ENCODE measurements at regions not wholly inside any gene's neighbourhood (a gene's known extent, or its start where the extent isn't known, plus 50 kb on each side); places are given as distances from the start of the nearest gene placed in this dataset.
"Not testable (repeated sequence)": the region's sequence is repeated elsewhere in the genome, so short reads cannot be mapped to it uniquely, and the experiment has no call there.

- DNase-seq = no peak
These were observed 100.3 kb upstream of the DOCK9 start for GRCh38 chr13:99078017-99078771.

GRCh38 chr13:99080131-99080530 lies 102.3 kb upstream of the DOCK9 start:
- no peak for DNase-seq

- DNase-seq = no peak
These were observed 106.1 kb upstream of the DOCK9 start for GRCh38 chr13:99083981-99084380.

- no peak for DNase-seq
These were observed 107.4 kb upstream of the DOCK9 start for GRCh38 chr13:99085139-99085807.

- no peak for DNase-seq
These were observed 108.0 kb upstream of the DOCK9 start for GRCh38 chr13:99085808-99086266.

GRCh38 chr13:99086267-99087097 lies 108.6 kb upstream of the DOCK9 start:
- peak; percentile 70 for DNase-seq

GRCh38 chr13:99087098-99087953 lies 109.5 kb upstream of the DOCK9 start:
- DNase-seq = peak; percentile 92

GRCh38 chr13:99087954-99088491 lies 110.2 kb upstream of the DOCK9 start:
- no peak for DNase-seq

GRCh38 chr13:99093997-99094396 lies 106.7 kb upstream of the UBAC2 start:
- DNase-seq = no peak

- not testable (repeated sequence) for DNase-seq
These were observed 98.8 kb upstream of the UBAC2 start for GRCh38 chr13:99101831-99102230.

- DNase-seq = no peak
These were observed 97.1 kb upstream of the UBAC2 start for GRCh38 chr13:99103536-99103935.

- DNase-seq = no peak
These were observed 96.3 kb upstream of the UBAC2 start for GRCh38 chr13:99104396-99104795.

GRCh38 chr13:99105160-99105559 lies 95.5 kb upstream of the UBAC2 start:
- no peak for DNase-seq

GRCh38 chr13:99113351-99113750 lies 87.3 kb upstream of the UBAC2 start:
- no peak for DNase-seq

- no peak for DNase-seq
These were observed 82.5 kb upstream of the UBAC2 start for GRCh38 chr13:99118179-99118578.

- no peak for DNase-seq
These were observed 81.0 kb upstream of the UBAC2 start for GRCh38 chr13:99119656-99120055.

- DNase-seq = no peak
These were observed 79.9 kb upstream of the UBAC2 start for GRCh38 chr13:99120751-99121150.

- DNase-seq = no peak
These were observed 78.5 kb upstream of the UBAC2 start for GRCh38 chr13:99122171-99122570.

GRCh38 chr13:99123101-99124045 lies 77.3 kb upstream of the UBAC2 start:
- no peak for DNase-seq

- DNase-seq = no peak
These were observed 76.6 kb upstream of the UBAC2 start for GRCh38 chr13:99124046-99124400.

- no peak for DNase-seq
These were observed 75.8 kb upstream of the UBAC2 start for GRCh38 chr13:99124794-99125316.
